NB4 (cell line): ENCODE measurements at regions not wholly inside any gene's neighbourhood (a gene's known extent, or its start where the extent isn't known, plus 50 kb on each side); places are given as distances from the start of the nearest gene placed in this dataset.
"Not testable (repeated sequence)": the region's sequence is repeated elsewhere in the genome, so short reads cannot be mapped to it uniquely, and the experiment has no call there.

Experiments
- DNase-seq: peaks from one replicate; pipeline ENCODE4 v3.0.0; 2010; ENCODE audit warnings: low read depth
- H3K4me3 ChIP-seq: one replicate; pipeline ENCODE4 v1.5.1; 2011; ENCODE audit warnings: mild to moderate bottlenecking, low read depth, low read length, moderate library complexity
- CTCF ChIP-seq: IDR thresholded peaks from one replicate; pipeline ENCODE4 v1.5.1; 2012; ENCODE audit warnings: low read depth, low read length
- MAX ChIP-seq: IDR thresholded peaks from 2 replicates; pipeline ENCODE4 v1.6.1; 2011; ENCODE audit warnings: low read depth, low read length
- MYC ChIP-seq: IDR thresholded peaks from 2 replicates; pipeline ENCODE4 v1.6.1; 2011; ENCODE audit warnings: low read depth, low read length
- POLR2A ChIP-seq: IDR thresholded peaks from 2 replicates; pipeline ENCODE4 v1.6.1; 2011; ENCODE audit warnings: mild to moderate bottlenecking; ENCODE audit not compliant: insufficient read length; ENCODE audit errors: extremely low read depth

- no peak for TF ChIP-seq MAX
- TF ChIP-seq CTCF, result no peak
- TF ChIP-seq POLR2A, result no peak
- no peak for TF ChIP-seq MYC
- peak; percentile 16 for DNase-seq
- H3K4me3 ChIP-seq, result no peak overlapping the region
These were observed 189.2 kb upstream of the GK2 start for GRCh38 chr4:79597266-79597665.

- DNase-seq, H3K4me3 ChIP-seq: not testable (repeated sequence)
These were observed 184.2 kb upstream of the GK2 start for GRCh38 chr4:79592218-79592617.

GRCh38 chr4:79588679-79589078 lies 180.7 kb upstream of the GK2 start:
- no peak overlapping the region for H3K4me3 ChIP-seq
- no peak for DNase-seq
- TF ChIP-seq CTCF, result no peak
- no peak for TF ChIP-seq MAX
- no peak for TF ChIP-seq MYC
- no peak for TF ChIP-seq POLR2A

GRCh38 chr4:79587207-79587606 lies 179.2 kb upstream of the GK2 start:
- not testable (repeated sequence) for DNase-seq, H3K4me3 ChIP-seq

GRCh38 chr4:79585834-79586233 lies 177.8 kb upstream of the GK2 start:
- DNase-seq, result no peak
- no peak overlapping the region for H3K4me3 ChIP-seq
- TF ChIP-seq MAX (no peak), CTCF (no peak), POLR2A (no peak), MYC (no peak)

- TF ChIP-seq MYC (no peak), CTCF (no peak), POLR2A (no peak), MAX (no peak)
- DNase-seq, result no peak
- H3K4me3 ChIP-seq, result no peak overlapping the region
These were observed 177.3 kb upstream of the GK2 start for GRCh38 chr4:79585330-79585729.

- DNase-seq, result peak; percentile 25
- TF ChIP-seq POLR2A, result no peak
- no peak for TF ChIP-seq MAX
- H3K4me3 ChIP-seq, result no peak overlapping the region
These were observed 176.9 kb upstream of the GK2 start for GRCh38 chr4:79584902-79585301.

GRCh38 chr4:79584352-79584751 lies 176.3 kb upstream of the GK2 start:
- H3K4me3 ChIP-seq, result no peak overlapping the region
- DNase-seq, result no peak
- TF ChIP-seq CTCF, result no peak
- no peak for TF ChIP-seq MAX
- TF ChIP-seq MYC, result no peak
- no peak for TF ChIP-seq POLR2A
